H1 (cell line): ENCODE measurements at regions not wholly inside any gene's neighbourhood (a gene's known extent, or its start where the extent isn't known, plus 50 kb on each side); places are given as distances from the start of the nearest gene placed in this dataset.

Experiments
- CTCF ChIA-PET: fragments of 300-600 bp; sonication (Branson Sonifier 250); formaldehyde crosslinking; loops from one replicate; lab custom pipeline; 2021; ENCODE audit not compliant: partially characterized antibody; lab: Charles Lee
- POLR2A ChIA-PET: fragments of 300-600 bp; sonication (Branson Sonifier 250); formaldehyde crosslinking; loops from one replicate; lab custom pipeline; 2021; ENCODE audit warnings: inconsistent platforms; ENCODE audit not compliant: partially characterized antibody; lab: Charles Lee
- DNase-seq, 2 experiments: peaks; one replicate each; pipeline versions ENCODE4 v3.0.0 to v3.0.0-alpha.2; 2010 to 2022; ENCODE audit warnings: low spot score in 2 of 2, low read depth in 1 of 2, mixed read lengths in 1 of 2
- FAIRE-seq: peaks from 2 replicates; lab custom pipeline; 2011; peaks lifted over from hg19 to GRCh38; lab: Jason Lieb, UNC
- H2AFZ ChIP-seq: 2 replicates; pipeline ENCODE4 v1.8.1; 2012; ENCODE audit warnings: low read length, inconsistent platforms
- H2AK5ac ChIP-seq: 2 replicates; pipeline ENCODE4 v1.6.1; 2013; ENCODE audit warnings: low read depth, low read length
- H2BK120ac ChIP-seq: replicated peaks from 2 replicates; pipeline ENCODE3; 2013; ENCODE audit warnings: low read depth, low read length, inconsistent platforms
- H2BK12ac ChIP-seq: 2 replicates; pipeline ENCODE4 v1.6.1; 2013; ENCODE audit warnings: low read depth, low read length
- H2BK15ac ChIP-seq: 2 replicates; pipeline ENCODE4 v1.6.1; 2013; ENCODE audit warnings: low read length
- H2BK20ac ChIP-seq: 2 replicates; pipeline ENCODE4 v1.6.1; 2013; ENCODE audit warnings: low read length
- H2BK5ac ChIP-seq: 2 replicates; pipeline ENCODE4 v1.6.1; 2013; ENCODE audit warnings: low read depth, low read length
- H3K14ac ChIP-seq: 2 replicates; pipeline ENCODE4 v1.6.1; 2013; ENCODE audit warnings: inconsistent platforms; ENCODE audit not compliant: insufficient read length
- H3K18ac ChIP-seq: 2 replicates; pipeline ENCODE4 v1.6.1; 2013; ENCODE audit warnings: low read length; ENCODE audit errors: extremely low read depth
- H3K23ac ChIP-seq: 2 replicates; pipeline ENCODE4 v1.6.1; 2013; ENCODE audit warnings: inconsistent platforms; ENCODE audit not compliant: insufficient read length
- H3K23me2 ChIP-seq: 2 replicates; pipeline ENCODE4 v1.6.1; 2013; ENCODE audit warnings: low read depth, low read length
- H3K27ac ChIP-seq: 2 replicates; pipeline ENCODE4 v1.6.1; 2011; ENCODE audit warnings: low read depth, low read length, inconsistent platforms
- H3K27me3 ChIP-seq, 4 experiments: replicated peaks in 1 of 4; 1 replicate in 1 of 4; 2 replicates in 3 of 4; pipeline versions ENCODE4 v1.6.1 to v1.8.1; 2011 to 2013; ENCODE audit warnings: low read length in 3 of 4, mild to moderate bottlenecking in 3 of 4, inconsistent platforms in 2 of 4, mixed read lengths in 2 of 4, moderate library complexity in 1 of 4; ENCODE audit not compliant: control insufficient read depth in 3 of 4, insufficient read depth in 3 of 4; ENCODE audit errors: extremely low read depth in 1 of 4
- H3K36me3 ChIP-seq, 4 experiments: 2 replicates each; pipeline versions ENCODE4 v1.6.1 to v1.8.1; 2011 to 2013; ENCODE audit warnings: mild to moderate bottlenecking in 4 of 4, low read length in 3 of 4, moderate library complexity in 2 of 4, control low read depth in 1 of 4, inconsistent platforms in 1 of 4; ENCODE audit not compliant: insufficient read depth in 4 of 4, control insufficient read depth in 2 of 4
- H3K4ac ChIP-seq: replicated peaks from 2 replicates; pipeline ENCODE3; 2013; ENCODE audit warnings: low read length, low read depth, mixed read lengths, inconsistent platforms; ENCODE audit not compliant: insufficient read length
- H3K4me1 ChIP-seq, 4 experiments: replicated peaks in 1 of 4; 1 replicate in 1 of 4; 2 replicates in 3 of 4; pipeline versions ENCODE4 v1.6.1 to v1.8.1; 2011 to 2013; ENCODE audit warnings: low read length in 3 of 4, inconsistent platforms in 2 of 4, mixed read lengths in 1 of 4; ENCODE audit not compliant: insufficient read depth in 4 of 4, control insufficient read depth in 3 of 4
- H3K4me2 ChIP-seq, 2 experiments: 2 replicates each; pipeline versions ENCODE4 v1.6.1 to v1.8.1; 2011 to 2013; ENCODE audit warnings: low read depth in 2 of 2, low read length in 2 of 2, control low read depth in 1 of 2, inconsistent platforms in 1 of 2, mild to moderate bottlenecking in 1 of 2; ENCODE audit not compliant: insufficient read depth in 1 of 2
- H3K4me3 ChIP-seq, 4 experiments: fragments of 200-600, 300-600 bp in 1 of 4; sonication (generic), shearing (Covaris generic), sonication (Bioruptor Twin) in 1 of 4; 2 replicates each; pipeline versions ENCODE4 v1.5.1 to v1.8.1; 2011 to 2016; ENCODE audit warnings: low read length in 4 of 4, low read depth in 3 of 4, control low read depth in 2 of 4, inconsistent platforms in 2 of 4, mild to moderate bottlenecking in 2 of 4, mixed read lengths in 1 of 4, moderate library complexity in 1 of 4; ENCODE audit not compliant: insufficient read depth in 2 of 4; ENCODE audit errors: extremely low read depth in 1 of 4
- H3K56ac ChIP-seq: replicated peaks from 2 replicates; pipeline ENCODE3; 2013; ENCODE audit warnings: low read depth, mild to moderate bottlenecking, mixed read lengths, low read length, inconsistent platforms; ENCODE audit not compliant: insufficient read length
- H3K79me1 ChIP-seq: 2 replicates; pipeline ENCODE4 v1.6.1; 2013; ENCODE audit warnings: low read depth, low read length, control low read depth
- H3K79me2 ChIP-seq, 2 experiments: 2 replicates each; pipeline versions ENCODE4 v1.6.1 to v1.8.1; 2012 to 2013; ENCODE audit warnings: low read length in 2 of 2, mild to moderate bottlenecking in 2 of 2, inconsistent platforms in 1 of 2; ENCODE audit not compliant: insufficient read depth in 2 of 2, control insufficient read depth in 1 of 2
- H3K9ac ChIP-seq, 4 experiments: replicated peaks in 1 of 4; 1 replicate in 1 of 4; 2 replicates in 3 of 4; pipeline versions ENCODE4 v1.6.1 to v1.8.1; 2011 to 2013; ENCODE audit warnings: low read depth in 3 of 4, low read length in 3 of 4, control low read depth in 2 of 4, mild to moderate bottlenecking in 2 of 4, moderate library complexity in 2 of 4, inconsistent platforms in 1 of 4; ENCODE audit errors: extremely low read depth in 1 of 4
- H3K9me3 ChIP-seq, 2 experiments: 2 replicates each; pipeline versions ENCODE4 v1.6.1 to v1.8.1; 2012 to 2013; ENCODE audit warnings: mild to moderate bottlenecking in 2 of 2, moderate library complexity in 2 of 2, control low read depth in 1 of 2, inconsistent platforms in 1 of 2, low read depth in 1 of 2, low read length in 1 of 2, mixed read lengths in 1 of 2; ENCODE audit not compliant: insufficient read depth in 2 of 2
- H4K20me1 ChIP-seq, 2 experiments: replicated peaks in 1 of 2; 2 replicates each; pipeline versions ENCODE3 to v1.8.1; 2011 to 2013; ENCODE audit warnings: inconsistent platforms in 2 of 2, low read length in 2 of 2, mild to moderate bottlenecking in 1 of 2; ENCODE audit not compliant: insufficient read depth in 2 of 2, control insufficient read depth in 1 of 2
- H4K5ac ChIP-seq: 2 replicates; pipeline ENCODE4 v1.6.1; 2013; ENCODE audit warnings: low read length, low read depth, mixed read lengths, inconsistent platforms; ENCODE audit not compliant: insufficient read length
- H4K8ac ChIP-seq: 2 replicates; pipeline ENCODE4 v1.8.0; 2013; ENCODE audit warnings: mild to moderate bottlenecking, moderate library complexity, low read length, inconsistent platforms; ENCODE audit not compliant: insufficient read depth; ENCODE audit errors: extremely low read depth
- H4K91ac ChIP-seq: replicated peaks from 2 replicates; pipeline ENCODE3; 2013; ENCODE audit warnings: low read length, mixed read lengths, inconsistent platforms; ENCODE audit not compliant: insufficient read length
- KDM1A ChIP-seq: fragments of 200-600, 300-600 bp; sonication (generic); IDR thresholded peaks from 2 replicates; pipeline ENCODE4 v1.7.1; 2016; ENCODE audit warnings: mild to moderate bottlenecking, low read length, borderline replicate concordance
- NANOG ChIP-seq: IDR thresholded peaks from 2 replicates; pipeline ENCODE4 v1.6.1; 2011; ENCODE audit warnings: low read length, low read depth, mild to moderate bottlenecking, inconsistent platforms; ENCODE audit not compliant: insufficient read depth, poor library complexity, severe bottlenecking
- WGBS, 2 experiments: shearing (Covaris generic) in 1 of 2; methylation state at CpG; one replicate each; pipeline versions ENCODE4 v1.1.6 to v1.1.7; 2013 to 2015; ENCODE audit warnings: low lambda C conversion rate in 2 of 2, mixed read lengths in 2 of 2, inconsistent platforms in 1 of 2, low coverage in 1 of 2, missing lambda C conversion rate in 1 of 2; ENCODE audit not compliant: insufficient replicate concordance in 2 of 2, insufficient coverage in 1 of 2, insufficient read length in 1 of 2; ENCODE audit errors: extremely low coverage in 1 of 2, missing lambda C conversion rate in 1 of 2; 5-methylcytosine and 5-hydroxymethylcytosine counted together

DNA sequence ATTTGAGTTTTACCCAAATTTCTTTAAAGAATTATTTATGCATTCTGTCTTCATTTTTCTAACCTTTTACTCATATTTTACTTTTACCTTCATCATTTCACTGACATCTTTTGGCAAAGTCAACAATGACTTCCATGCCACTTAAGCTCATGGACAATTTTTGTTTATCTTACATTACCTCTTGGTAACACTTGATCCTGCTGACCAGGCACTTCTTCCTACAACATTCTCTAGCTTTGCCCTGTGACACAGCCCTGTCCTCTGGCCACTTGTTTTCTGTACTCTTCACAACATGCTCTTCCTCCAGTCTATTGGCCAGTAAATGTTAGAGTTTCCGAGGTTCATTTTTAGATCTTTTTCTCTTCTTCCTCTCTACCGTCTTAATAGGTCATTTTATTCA lies 377.2 kb downstream of the SUCLA2 start:
- Histone ChIP-seq H2BK12ac (no peak overlapping the region), H2AK5ac (no peak overlapping the region), H3K9ac (no peak overlapping the region), H4K5ac (no peak overlapping the region), H3K23ac (no peak overlapping the region), H2BK5ac (no peak overlapping the region), H3K27me3 (no peaks in the 10 kb centered on the region), H3K36me3 (no peaks in the 10 kb centered on the region), H4K20me1 (no peaks in the 10 kb centered on the region), H3K9me3 (no peaks in the 10 kb centered on the region), H3K56ac (no peak overlapping the region), H3K4me1 (no peaks in the 10 kb centered on the region), H3K4me2 (no peak overlapping the region), H3K79me1 (no peaks in the 10 kb centered on the region), H2AFZ (no peak overlapping the region), H2BK15ac (no peak overlapping the region), H3K14ac (no peak overlapping the region), H3K27ac (no peak overlapping the region), H2BK20ac (no peak overlapping the region), H4K91ac (no peak overlapping the region), H2BK120ac (no peak overlapping the region), H3K79me2 (no peaks in the 10 kb centered on the region), H3K4me3 (no peak overlapping the region), H3K23me2 (no peaks in the 10 kb centered on the region), H3K18ac (no peak overlapping the region), H3K4ac (no peak overlapping the region), H4K8ac (no peak overlapping the region)
- WGBS, 2 experiments, result 93% methylated on average over 2 of the region's 2 CpGs; no CpG with 5 or more reads in 1 of the 2 experiments
- CTCF ChIA-PET, result no interaction called here
- no peak for FAIRE-seq
- POLR2A ChIA-PET, result interaction anchor here (1.0 kb wide), 1 partner anchor 963 kb away, joined by 4 read pairs; no protein-coding TSS in a partner anchor
- no peak for DNase-seq
- TF ChIP-seq NANOG (no peak), KDM1A (no peak)
